CD14-positive monocyte (primary cell): ENCODE measurements at regions not wholly inside any gene's neighbourhood (a gene's known extent, or its start where the extent isn't known, plus 50 kb on each side); places are given as distances from the start of the nearest gene placed in this dataset.

Experiments
- DNase-seq, 3 donors: peaks; one replicate each; pipeline ENCODE4 v3.0.0-alpha.2; 2011 to 2022
- H2AFZ ChIP-seq: 2 replicates; pipeline ENCODE4 v1.6.0; 2012; ENCODE audit warnings: mild to moderate bottlenecking, low read depth, low read length, inconsistent platforms; ENCODE audit not compliant: insufficient read depth, poor library complexity, severe bottlenecking
- H3K27ac ChIP-seq, 2 donors: 1 replicate in 1 of 2; 2 replicates in 1 of 2; pipeline ENCODE4 v1.5.1; 2012 to 2013; ENCODE audit warnings: low read length in 2 of 2, control low read depth in 1 of 2, inconsistent platforms in 1 of 2, low read depth in 1 of 2, mild to moderate bottlenecking in 1 of 2
- H3K27me3 ChIP-seq, 2 donors: one replicate each; pipeline versions ENCODE4 v1.6.0 to v1.6.1; 2011 to 2013; ENCODE audit warnings: low read length in 2 of 2; ENCODE audit not compliant: control insufficient read depth in 2 of 2, insufficient read depth in 2 of 2
- H3K36me3 ChIP-seq, 2 donors: replicated peaks in 1 of 2; 1 replicate in 1 of 2; 2 replicates in 1 of 2; pipeline versions ENCODE4 v1.5.1 to v1.6.1; 2012 to 2013; ENCODE audit warnings: low read length in 2 of 2, control low read depth in 1 of 2, inconsistent platforms in 1 of 2, mild to moderate bottlenecking in 1 of 2; ENCODE audit not compliant: insufficient read depth in 2 of 2, control insufficient read depth in 1 of 2
- H3K4me1 ChIP-seq, 2 donors: 1 replicate in 1 of 2; 2 replicates in 1 of 2; pipeline versions ENCODE4 v1.5.1 to v1.6.1; 2012 to 2013; ENCODE audit warnings: low read length in 2 of 2, control low read depth in 1 of 2, inconsistent platforms in 1 of 2, mild to moderate bottlenecking in 1 of 2, moderate library complexity in 1 of 2; ENCODE audit not compliant: insufficient read depth in 2 of 2, control insufficient read depth in 1 of 2
- H3K4me2 ChIP-seq: replicated peaks from 2 replicates; pipeline ENCODE3; 2012; ENCODE audit warnings: low read length, moderate library complexity, mild to moderate bottlenecking; ENCODE audit not compliant: poor library complexity, severe bottlenecking; ENCODE audit errors: extremely low read depth
- H3K4me3 ChIP-seq, 3 experiments: fragments of 200-600 bp in 1 of 3; sonication (generic) in 1 of 3; replicated peaks in 1 of 3; 1 replicate in 2 of 3; 2 replicates in 1 of 3; pipeline ENCODE4 v1.5.1; 2011 to 2013; ENCODE audit warnings: low read length in 3 of 3, mild to moderate bottlenecking in 3 of 3, control low read depth in 2 of 3, low read depth in 2 of 3, inconsistent platforms in 1 of 3, moderate library complexity in 1 of 3
- H3K79me2 ChIP-seq: 2 replicates; pipeline ENCODE4 v1.6.0; 2012; ENCODE audit warnings: mild to moderate bottlenecking, control low read depth, inconsistent platforms, low read length, moderate library complexity; ENCODE audit not compliant: insufficient read depth
- H3K9ac ChIP-seq: 2 replicates; pipeline ENCODE4 v1.6.0; 2017; ENCODE audit warnings: low read length, mild to moderate bottlenecking; ENCODE audit not compliant: insufficient read depth, poor library complexity, severe bottlenecking
- H3K9me3 ChIP-seq, 2 donors: replicated peaks in 1 of 2; 1 replicate in 1 of 2; 2 replicates in 1 of 2; pipeline versions ENCODE4 v1.5.1 to v1.6.1; 2012 to 2013; ENCODE audit warnings: low read length in 2 of 2, control low read depth in 1 of 2; ENCODE audit not compliant: control insufficient read depth in 1 of 2, insufficient read depth in 1 of 2
- H4K20me1 ChIP-seq: 2 replicates; pipeline ENCODE4 v1.6.0; 2012; ENCODE audit warnings: mild to moderate bottlenecking, low read length, control low read depth, moderate library complexity; ENCODE audit not compliant: insufficient read depth
- H3K27ac Mint-ChIP-seq, 7 donors: one replicate each; pipeline ENCODE4 v1.8.0; 2020; ENCODE audit warnings: mild to moderate bottlenecking in 7 of 7, mixed read lengths in 7 of 7, moderate library complexity in 6 of 7, inconsistent platforms in 2 of 7
- H3K27me3 Mint-ChIP-seq, 3 donors: one replicate each; pipeline ENCODE4 v1.8.0; 2021 to 2022; ENCODE audit warnings: low read depth in 3 of 3, mild to moderate bottlenecking in 3 of 3, mixed read lengths in 3 of 3, moderate library complexity in 3 of 3, inconsistent platforms in 1 of 3
- H3K36me3 Mint-ChIP-seq, 2 donors: one replicate each; pipeline ENCODE4 v1.8.0; 2020; ENCODE audit warnings: mixed read lengths in 2 of 2, inconsistent platforms in 1 of 2, mild to moderate bottlenecking in 1 of 2
- H3K4me1 Mint-ChIP-seq: one replicate; pipeline ENCODE4 v1.8.0; 2020; ENCODE audit warnings: mild to moderate bottlenecking, mixed read lengths
- H3K4me3 Mint-ChIP-seq, 2 donors: one replicate each; pipeline ENCODE4 v1.8.0; 2020; ENCODE audit warnings: mild to moderate bottlenecking in 2 of 2, mixed read lengths in 2 of 2, moderate library complexity in 1 of 2
- H3K9me3 Mint-ChIP-seq, 7 donors: one replicate each; pipeline ENCODE4 v1.8.0; 2020 to 2022; ENCODE audit warnings: mixed read lengths in 7 of 7, mild to moderate bottlenecking in 6 of 7, moderate library complexity in 6 of 7, inconsistent platforms in 2 of 7
- CTCF ChIP-seq: fragments of 200-600 bp; IDR thresholded peaks from one replicate; pipeline ENCODE4 v1.8.0; 2022; ENCODE audit warnings: antibody characterized with exemption, mild to moderate bottlenecking
- WGBS: methylation state at CpG from one replicate; pipeline ENCODE4 v1.1.5; 2013; ENCODE audit warnings: missing lambda C conversion rate; ENCODE audit not compliant: insufficient coverage; 5-methylcytosine and 5-hydroxymethylcytosine counted together
- intact Hi-C, 2 donors: fragments of 100-400 bp; cut with micrococcal nuclease; formaldehyde crosslinking; loops; one replicate each; pipeline versions ENCODE4 v1.15.0 to v1.15.1; 2023

DNA sequence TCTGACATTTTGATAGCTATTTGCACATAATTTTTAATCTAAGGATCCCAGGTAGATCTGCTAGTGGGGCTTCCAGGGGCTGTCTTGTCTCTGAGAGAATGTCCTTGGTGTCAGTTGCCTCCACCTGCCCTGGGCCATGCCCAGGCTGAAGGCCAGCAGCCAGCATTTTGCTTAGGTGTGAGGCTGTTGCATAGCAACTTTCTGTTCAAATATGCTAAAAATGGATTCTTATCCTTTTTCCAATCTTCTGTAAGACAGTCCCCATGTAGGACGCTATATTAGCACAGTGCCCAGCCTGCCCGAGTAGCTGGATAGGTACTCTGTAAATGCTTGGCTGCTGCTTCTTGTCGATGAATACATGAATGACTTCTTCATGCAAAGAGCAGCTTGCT lies 62.5 kb upstream of the CITED2 start:
- Histone ChIP-seq H3K9ac (no peak overlapping the region), H4K20me1 (no peaks in the 10 kb centered on the region), H3K4me3 (no peak overlapping the region), H3K36me3 (no peaks in the 10 kb centered on the region), H3K4me2 (no peak overlapping the region), H3K79me2 (no peaks in the 10 kb centered on the region), H3K9me3 (no peaks in the 10 kb centered on the region), H2AFZ (no peak overlapping the region), H3K27ac (no peak overlapping the region), H3K4me1 (peaks cover 10 to 15% of the 10 kb centered on the region in 2 donors), H3K27me3 (no peaks in the 10 kb centered on the region)
- no peak for DNase-seq
- H3K27me3 Mint-ChIP-seq = peaks cover 0 to 1% (median 0%) of the 10 kb centered on the region in 3 donors
- H3K36me3 Mint-ChIP-seq = no peaks in the 10 kb centered on the region
- no peak overlapping the region for H3K27ac Mint-ChIP-seq
- 100% methylated on average over 1 of the region's 3 CpGs for WGBS
- peaks cover 0 to 7% (median 3%) of the 10 kb centered on the region in 7 donors for H3K9me3 Mint-ChIP-seq
- intact Hi-C loops = no loop called here
- no peak for TF ChIP-seq CTCF
- no peak overlapping the region for H3K4me3 Mint-ChIP-seq
- peaks cover 17% of the 10 kb centered on the region for H3K4me1 Mint-ChIP-seq

DNA sequence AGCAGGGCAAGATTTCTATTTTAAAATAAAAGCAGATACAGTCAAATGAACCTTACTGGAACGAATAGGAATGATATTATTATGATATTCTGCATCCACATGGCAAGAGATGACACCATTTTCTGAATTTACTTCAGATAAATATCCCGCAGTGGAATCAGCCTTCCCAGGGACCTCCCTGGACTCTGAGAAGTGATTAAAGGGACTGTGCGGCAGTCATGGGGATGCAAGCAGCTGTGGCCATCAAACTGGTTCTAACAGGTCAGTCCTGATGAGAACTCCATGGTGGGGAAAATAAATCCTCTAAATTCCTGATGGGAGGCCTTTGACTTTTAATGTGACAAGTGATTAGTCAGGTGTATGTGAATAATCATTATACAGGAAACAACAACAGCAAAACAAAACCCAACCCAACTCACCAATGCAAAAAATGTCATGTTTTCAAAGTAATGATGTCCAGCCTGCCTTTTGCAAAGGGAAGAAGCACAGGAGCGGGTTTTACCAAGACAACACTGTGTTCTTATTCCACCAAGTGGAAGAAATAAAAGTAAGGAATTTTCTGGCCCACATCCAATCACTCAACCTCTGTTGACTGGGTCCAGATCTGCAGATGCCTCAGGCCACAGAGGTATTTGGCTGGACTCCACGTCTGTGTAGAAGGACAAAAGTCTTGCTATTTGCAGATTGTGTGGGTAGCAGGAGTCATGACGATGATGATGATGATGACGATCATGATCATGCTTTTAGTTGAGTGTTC lies 61.9 kb upstream of the CITED2 start:
- Histone ChIP-seq H3K79me2 (no peaks in the 10 kb centered on the region), H3K4me1 (peaks cover 9 to 12% of the 10 kb centered on the region in 2 donors), H3K36me3 (no peaks in the 10 kb centered on the region), H3K27me3 (no peaks in the 10 kb centered on the region), H3K9ac (no peak overlapping the region), H2AFZ (no peak overlapping the region), H3K4me2 (no peak overlapping the region), H4K20me1 (no peaks in the 10 kb centered on the region), H3K9me3 (peaks cover 5% of the 10 kb centered on the region in 2 donors), H3K27ac (no peak overlapping the region), H3K4me3 (no peak overlapping the region)
- Mint-ChIP-seq H3K27ac (no peak overlapping the region), H3K36me3 (peaks cover 0 to under 1% of the 10 kb centered on the region in 2 donors), H3K4me1 (peaks cover 14% of the 10 kb centered on the region), H3K27me3 (peaks cover 0 to 1% (median 0%) of the 10 kb centered on the region in 3 donors), H3K9me3 (peaks cover 3 to 13% (median 7%) of the 10 kb centered on the region in 7 donors), H3K4me3 (no peak overlapping the region)
- intact Hi-C loops = no loop called here
- TF ChIP-seq CTCF = no peak
- DNase-seq = no peak
- 100% methylated on average over 1 of the region's 7 CpGs for WGBS
